GM04503 (cell line): ENCODE measurements at regions not wholly inside any gene's neighbourhood (a gene's known extent, or its start where the extent isn't known, plus 50 kb on each side); places are given as distances from the start of the nearest gene placed in this dataset.
A peak's percentile ranks its signal among the peaks of the same experiment; 100 is the strongest.
"Not testable (repeated sequence)": the region's sequence is repeated elsewhere in the genome, so short reads cannot be mapped to it uniquely, and the experiment has no call there.

Source experiments
- DNase-seq: peaks from one replicate; pipeline ENCODE4 v3.0.0-alpha.2; 2012; ENCODE audit warnings: low read depth

DNA sequence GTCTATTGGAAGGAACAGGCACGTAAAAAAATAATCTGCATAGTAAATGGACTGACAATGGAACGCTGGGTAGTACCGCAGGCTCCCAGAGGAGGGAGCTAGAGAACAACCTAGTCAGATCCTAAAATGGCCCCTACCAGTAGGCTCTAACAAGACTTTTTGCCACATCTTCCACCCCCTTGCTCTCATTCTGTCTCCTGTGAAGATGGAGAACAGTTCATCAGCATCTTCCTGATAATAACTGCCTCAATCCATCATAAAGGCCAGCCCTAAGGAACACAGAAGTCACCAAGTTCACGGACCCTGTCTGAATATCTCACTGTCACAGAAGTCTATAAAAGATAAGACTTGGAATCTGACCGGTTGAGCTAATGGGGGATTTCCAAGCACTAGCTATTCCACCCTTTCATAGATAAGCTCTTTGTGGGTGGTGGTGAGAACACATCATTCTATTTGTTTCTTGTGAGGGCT lies 133.4 kb downstream of the SLC1A3 start:
- peak; percentile 11 for DNase-seq

DNA sequence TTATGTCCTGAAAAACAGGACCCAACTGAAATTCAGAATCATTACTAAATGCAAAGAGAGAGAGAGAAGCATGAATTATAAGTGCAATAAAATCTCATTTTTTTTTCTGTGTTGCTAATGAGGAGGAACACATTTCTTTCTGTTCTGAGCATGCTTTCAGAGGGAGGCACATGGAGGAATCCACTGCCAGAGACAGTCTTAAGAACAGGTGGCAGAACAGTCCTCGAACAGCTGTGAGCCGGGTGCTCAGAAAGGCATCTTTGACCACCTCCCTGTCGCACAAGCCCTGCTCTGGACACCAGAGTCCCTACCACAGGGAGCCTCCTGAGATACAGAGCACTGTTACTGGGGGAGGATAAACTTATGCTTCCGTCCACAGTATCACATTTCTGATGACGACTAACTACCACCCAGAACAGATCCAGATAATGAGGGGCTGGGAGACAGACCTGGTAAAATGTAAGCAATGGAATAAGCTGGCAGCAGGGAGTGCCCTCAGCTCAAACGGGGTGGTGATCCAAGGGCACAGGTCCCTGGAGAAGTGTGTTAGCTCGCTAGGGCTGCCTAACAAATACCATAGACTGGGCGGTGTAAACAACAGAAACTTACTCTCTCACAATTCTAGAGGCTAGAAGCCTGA lies 134.0 kb downstream of the SLC1A3 start:
- DNase-seq, result no peak

DNA sequence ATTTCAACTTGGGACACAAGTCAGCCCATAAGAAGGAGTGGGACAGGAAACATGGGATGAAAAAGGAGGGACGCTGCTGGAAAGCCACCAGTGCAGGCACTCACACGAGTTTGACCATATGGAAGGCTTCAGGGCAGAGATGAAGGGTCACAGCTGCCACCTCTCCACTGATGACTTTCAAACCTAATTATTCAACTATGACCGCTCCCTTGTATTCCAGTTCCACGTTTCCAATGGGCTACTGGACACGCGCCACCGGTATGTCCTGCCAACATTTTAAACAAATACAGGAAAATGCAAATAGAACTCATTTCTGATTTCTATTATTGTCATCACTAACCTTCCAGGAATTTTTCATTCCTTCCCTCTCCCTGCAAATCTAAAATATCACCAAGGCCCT lies 134.7 kb downstream of the SLC1A3 start:
- no peak for DNase-seq

DNA sequence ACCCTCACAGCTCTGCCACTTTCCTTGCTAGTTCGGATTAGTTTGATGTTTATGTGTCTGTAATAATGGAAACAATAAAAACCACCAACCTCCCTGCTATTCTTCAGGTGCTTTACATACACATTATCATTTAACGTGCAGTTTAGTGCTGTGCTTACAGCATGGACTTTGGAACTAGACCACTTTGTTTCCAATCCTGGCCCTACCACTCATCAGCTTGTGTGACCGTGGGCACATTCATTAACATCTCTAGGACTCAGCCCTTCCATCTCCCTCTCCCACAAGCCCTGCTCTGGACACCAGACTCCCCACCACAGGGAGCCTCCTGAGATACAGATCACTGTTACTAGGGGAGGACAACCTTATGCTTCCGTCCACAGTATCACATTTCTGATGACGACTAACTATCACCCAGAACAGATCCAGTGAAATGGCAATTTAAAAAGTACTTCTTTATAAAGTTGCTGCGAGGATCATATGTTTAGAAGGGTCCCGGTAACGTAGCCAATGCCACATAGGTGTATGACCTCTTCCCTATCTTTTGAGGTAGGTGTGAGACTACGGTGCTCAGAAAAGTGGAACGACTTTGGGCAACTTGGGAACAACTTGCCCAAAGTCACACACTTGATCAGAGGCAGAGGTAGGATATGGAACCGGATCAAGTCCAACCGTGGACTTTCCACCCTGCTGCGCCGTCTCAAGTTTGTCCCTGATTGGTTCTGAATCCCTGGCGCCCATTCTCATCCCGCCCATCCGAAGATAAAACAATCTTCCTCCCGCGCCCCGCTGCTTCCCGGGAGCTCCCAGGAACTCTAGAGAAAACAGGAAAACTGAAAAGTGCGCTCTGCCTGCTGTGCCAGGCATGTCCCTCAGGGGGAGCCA lies 132.4 kb upstream of the NIPBL start:
- DNase-seq, result peak; percentile 22

DNA sequence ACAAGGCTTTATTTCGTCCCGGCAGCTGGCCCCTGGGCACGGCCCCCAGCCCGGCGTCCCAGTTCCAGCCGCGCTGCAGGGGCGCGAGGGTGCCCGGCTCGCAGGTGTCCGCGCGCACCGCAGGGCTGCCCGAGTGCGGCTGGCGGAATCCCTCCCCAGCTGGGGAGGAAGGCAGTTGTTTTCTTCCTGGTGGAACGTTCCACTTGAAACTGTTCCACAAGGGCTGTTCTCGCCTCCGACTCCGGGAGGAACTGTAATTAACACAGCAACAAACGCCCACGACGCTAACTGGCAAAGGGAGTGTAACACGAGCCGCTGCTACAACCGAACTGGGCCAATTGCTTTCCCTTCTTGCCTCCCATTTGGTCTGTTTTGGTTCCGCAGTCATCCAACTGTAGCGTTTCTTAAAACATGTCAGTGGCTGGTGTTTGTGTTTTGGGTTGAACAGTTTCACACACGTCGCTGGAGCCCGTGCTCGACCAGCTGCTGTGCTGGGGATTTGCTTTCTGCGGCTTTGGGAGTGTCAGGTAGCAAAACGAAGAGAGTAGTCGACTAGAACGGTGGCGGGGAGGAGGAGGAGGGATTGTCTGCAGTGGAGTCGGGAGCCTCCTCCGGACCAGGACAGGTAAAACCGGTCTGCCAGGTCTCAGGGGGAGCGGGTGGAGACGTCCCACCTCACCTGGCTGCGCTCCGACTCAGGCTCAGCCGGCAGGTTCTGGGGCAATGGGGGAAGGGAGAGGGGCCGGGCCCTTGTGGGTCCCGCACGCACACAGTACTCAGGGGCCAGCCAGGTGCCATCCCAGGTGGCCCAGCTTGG lies 131.6 kb upstream of the NIPBL start:
- peak; percentile 5 for DNase-seq

DNA sequence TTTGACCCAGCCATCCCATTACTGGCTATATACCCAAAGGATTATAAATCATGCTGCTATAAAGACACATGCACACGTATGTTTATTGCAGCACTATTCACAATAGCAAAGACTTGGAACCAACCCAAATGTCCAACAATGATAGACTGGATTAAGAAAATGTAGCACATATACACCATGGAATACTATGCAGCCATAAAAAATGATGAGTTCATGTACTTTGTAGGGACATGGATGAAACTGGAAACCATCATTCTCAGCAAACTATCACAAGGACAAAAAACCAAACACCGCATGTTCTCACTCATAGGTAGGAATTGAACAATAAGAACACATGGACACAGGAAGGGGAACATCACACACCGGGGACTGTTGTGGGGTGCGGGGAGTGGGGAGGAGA lies 128.8 kb upstream of the NIPBL start:
- not testable (repeated sequence) for DNase-seq

DNA sequence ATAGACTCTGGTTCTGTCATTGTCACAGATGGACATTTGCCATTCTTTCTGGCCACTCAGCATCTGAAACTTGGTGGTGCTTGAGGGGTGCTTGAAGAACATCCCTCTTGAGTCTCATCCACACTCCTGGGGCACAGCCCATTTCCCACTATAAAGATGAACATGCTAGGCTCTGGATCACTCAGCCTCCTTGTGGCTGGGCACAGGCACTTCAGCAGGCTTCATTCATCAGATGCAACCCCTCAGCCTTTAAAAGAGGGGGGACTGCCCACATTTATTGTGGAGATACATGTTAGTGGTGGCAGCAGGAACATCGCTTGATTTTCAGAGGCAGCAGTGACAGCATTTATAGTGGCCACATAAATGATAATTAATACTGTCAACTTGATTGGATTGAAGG lies 124.7 kb upstream of the NIPBL start:
- DNase-seq, result no peak

DNA sequence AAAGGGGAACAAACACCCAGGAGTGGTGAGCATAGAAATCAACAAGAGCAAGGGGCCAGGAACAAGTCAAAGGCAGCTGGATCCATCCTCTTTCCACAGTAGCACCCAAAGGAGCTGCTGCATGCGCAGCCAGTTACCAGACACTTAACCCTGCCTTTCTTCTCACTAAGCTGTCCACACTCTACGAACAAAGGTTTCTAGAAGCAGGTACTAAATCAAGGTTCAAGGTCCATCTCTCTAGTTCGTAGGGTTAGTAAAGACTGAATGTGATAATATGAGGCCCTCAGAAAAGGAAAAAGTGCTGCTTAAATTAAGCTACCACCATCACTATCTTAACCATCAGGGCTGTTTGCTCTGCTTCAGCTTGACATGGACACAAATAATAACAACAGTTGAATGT lies 121.2 kb upstream of the NIPBL start:
- DNase-seq, result no peak

DNA sequence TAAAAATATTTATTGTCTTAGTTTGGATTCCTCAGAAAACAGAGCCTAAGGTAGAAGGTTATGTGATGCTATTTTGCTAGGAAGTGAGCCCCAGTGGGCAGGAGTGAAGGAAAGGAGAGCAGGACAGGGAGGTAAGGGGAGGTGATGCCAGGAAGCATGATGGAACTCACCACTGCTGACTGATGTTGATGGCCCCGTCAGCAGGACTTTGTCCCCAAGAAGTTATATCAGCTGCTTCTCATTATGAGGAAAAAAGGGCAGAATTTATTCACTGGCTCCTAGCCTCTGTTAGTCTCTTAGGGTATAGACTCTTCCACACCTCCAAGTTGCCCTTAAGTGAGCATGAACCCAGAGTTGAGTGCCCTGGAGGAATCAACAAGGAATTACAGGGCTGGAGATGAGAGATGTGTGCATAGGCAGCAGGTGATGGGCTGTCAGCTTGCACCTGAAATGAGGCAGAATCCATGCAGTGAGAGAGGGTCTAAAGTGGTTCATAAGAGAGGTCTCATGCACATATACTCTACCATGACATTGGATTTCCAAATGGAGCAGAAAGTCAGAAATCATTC lies 120.6 kb upstream of the NIPBL start:
- no peak for DNase-seq

DNA sequence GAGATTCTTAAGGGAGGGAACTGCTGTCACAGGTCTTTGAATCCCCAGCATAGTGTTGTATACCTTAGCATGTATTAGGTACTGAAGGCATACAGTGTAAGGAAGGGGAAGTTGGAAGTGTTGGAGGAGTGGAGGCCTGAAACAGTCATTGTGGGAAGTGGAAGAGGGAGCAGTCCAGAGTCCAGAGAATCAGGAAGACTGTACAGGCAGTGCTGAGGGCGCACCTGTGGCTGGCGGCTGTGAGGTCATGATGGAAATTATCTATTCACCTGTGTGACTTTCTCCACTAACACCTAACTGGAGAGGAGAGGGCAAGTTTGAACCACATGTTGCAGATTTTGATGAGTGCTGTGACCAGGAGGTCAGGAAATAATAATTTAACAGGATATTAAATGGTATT lies 119.7 kb upstream of the NIPBL start:
- no peak for DNase-seq

DNA sequence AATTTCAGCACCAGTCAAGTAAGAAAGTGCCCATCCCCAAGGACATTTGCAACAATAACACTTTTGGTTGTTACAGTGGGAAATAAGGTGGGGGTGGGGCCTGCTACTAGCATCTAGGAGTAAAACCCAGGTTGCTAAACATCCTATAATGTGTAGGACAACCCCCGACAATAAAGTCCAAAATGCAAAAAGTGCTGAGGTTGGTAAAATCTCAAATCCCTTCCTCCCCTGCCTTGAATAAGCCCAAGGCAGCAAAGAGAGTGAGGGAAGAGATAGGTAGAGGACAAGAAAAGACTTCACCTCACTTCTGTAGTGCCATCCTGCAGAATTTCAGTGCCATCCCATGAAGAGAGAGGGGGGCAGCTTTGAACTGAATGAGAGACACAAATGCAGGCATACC lies 117.5 kb upstream of the NIPBL start:
- no peak for DNase-seq

DNA sequence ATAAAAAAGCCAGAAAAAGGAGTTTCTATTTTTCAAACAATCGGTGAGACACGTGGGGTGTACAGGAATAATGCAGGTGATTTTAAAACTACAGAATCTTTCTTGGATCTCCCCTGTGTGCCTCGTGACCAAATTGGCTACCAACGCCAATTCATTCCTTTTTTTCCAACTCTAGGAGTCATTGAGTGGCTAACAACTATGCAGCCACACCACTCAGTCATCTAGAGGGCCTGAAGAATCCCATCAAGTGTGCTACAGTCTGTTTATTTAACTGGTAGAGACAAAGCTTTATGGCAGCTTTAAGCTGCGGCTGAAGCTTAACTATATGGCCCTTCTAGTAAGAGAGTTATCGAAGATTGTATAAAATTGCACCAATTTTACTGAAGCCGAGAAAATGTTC lies 113.1 kb upstream of the NIPBL start:
- no peak for DNase-seq

DNA sequence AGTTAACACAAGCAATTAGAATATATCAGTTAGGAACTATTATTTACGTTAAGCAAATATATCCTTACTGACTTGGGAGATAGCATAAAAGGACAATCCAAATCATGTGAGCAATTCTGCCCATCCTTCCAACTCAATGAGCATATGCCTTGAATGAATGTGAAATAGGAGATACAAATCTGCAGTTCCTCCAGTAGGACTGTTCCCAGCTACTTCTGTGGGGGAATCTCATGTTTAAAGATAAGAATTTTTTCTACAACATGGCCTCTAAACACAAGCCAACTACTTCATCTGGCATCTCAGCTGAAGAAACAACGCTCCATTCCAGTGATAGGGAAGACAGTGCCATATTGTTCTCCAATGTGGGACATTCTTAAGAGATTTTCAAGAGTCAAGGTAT lies 110.7 kb upstream of the NIPBL start:
- DNase-seq, result no peak

DNA sequence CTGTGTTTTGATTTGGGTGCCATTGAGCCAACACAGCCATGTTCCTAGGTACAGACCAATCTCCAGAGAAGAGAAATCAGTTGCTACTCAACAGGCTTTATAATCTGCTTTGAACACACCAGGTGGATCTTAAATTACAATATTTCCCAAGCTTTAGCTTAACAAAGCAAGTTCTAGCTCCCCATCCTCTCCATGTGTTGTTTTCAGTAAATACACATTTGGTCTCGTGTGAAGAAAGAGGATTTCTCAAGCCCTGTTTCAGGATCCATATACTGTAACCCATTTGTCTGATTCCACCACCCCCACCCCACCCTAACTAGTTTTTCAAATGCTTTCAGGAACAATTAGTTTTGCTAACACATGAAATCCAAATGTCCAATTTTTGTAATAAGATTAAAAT lies 109.6 kb upstream of the NIPBL start:
- DNase-seq, result no peak

DNA sequence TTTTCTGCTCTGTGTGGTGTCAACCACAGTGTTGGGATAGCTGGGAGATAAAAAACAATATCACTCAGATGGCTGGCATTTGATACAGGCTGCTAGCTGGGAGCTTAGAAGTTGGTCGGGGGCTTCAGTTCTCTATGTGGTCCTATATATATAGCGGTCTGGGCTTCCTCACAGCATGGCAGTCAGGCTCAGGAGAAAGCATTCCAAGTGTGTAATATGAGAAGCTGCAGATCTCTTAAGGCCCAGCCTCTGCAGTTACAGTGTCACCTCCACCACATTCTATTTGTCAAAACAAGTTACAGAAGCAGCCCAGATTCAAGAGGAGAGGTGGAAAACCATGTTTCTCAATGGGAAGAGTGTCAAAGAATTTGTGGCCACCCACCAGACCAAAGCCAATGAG lies 108.1 kb upstream of the NIPBL start:
- no peak for DNase-seq

DNA sequence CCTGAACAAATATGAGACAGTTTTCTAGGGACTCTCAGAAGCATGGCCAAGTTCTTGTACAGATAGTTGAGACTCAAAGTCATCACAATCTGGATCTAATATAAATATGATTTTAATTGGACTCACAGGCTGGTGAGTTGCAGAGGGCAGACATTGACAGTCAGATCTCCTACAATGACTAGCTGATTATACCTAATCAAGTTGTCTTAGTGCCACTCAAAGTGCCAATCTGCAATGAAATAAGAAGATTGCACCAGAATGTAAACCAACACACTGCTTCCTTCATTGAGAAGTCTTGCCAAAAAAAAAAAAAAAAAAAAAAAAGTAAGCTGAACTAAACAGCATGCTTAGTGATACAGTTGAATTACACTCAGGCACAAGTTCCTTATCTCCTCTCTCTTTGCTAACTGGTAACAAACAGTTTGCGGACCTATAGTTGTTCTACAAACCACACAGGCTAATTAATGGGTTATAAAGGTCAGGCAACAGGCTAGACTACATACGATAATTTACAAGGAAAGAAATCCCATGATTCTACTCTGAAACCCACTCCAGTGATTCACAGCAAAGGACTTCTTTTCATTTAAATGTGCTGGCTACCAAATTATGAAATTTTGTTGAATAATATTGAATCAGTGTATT lies 107.3 kb upstream of the NIPBL start:
- DNase-seq, result no peak

DNA sequence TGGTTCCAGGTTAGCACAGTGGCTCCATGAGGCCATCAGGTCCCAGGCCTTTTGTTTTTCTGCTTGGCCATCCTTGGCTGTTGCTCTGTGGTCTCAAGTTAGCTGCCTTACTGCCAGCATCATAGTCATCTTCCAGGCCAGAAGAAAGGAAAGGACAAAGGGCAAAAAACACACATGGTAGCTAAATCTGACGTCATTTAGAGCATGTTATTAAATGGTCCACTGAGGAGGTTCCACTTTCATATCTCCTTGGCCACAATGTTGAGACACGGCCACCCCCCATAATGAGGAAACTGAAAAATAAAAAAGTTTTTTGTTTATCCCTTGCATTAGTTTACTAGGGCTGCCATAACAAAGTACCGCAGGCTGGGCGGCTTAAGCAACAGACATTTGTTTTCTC lies 106.4 kb upstream of the NIPBL start:
- no peak for DNase-seq

DNA sequence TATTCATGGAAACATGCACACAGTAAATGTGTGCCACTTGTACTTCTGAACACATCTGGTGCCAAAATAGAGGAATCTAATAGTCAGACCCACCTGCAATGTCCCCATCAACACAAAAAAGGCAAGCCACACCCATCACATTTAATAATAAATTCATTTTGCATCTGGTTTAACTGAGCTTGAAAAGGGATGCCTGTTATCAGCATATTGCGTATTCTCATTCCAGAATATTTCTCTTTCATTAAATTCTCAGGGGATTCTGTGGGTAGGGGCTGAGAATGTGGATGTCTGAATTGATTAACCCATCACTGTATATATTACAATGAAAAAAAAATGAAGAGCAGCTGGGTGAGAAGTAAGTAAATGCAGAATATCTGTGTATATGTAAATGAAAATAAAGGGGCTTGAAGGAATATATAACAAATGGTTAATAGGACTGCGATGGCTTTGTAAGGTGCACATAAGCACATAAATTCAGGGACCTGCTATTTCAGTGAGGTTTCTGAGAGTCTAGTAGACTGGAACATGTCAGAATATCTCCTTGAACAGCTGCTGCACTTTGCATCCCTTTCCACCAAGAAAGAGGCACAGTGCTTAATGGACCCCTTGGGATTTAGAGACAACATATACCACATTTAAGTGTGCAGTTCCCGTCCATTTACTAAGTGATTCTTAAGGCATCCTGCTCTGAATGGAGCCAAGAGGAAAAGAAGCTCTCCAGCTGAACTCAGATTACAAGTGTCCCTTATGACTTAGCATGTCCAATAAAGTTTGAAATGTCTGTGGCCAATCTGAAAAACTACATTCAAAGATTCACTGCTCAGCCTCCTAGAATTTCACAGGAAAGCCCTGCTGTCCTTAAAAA lies 104.1 kb upstream of the NIPBL start:
- DNase-seq, result no peak

DNA sequence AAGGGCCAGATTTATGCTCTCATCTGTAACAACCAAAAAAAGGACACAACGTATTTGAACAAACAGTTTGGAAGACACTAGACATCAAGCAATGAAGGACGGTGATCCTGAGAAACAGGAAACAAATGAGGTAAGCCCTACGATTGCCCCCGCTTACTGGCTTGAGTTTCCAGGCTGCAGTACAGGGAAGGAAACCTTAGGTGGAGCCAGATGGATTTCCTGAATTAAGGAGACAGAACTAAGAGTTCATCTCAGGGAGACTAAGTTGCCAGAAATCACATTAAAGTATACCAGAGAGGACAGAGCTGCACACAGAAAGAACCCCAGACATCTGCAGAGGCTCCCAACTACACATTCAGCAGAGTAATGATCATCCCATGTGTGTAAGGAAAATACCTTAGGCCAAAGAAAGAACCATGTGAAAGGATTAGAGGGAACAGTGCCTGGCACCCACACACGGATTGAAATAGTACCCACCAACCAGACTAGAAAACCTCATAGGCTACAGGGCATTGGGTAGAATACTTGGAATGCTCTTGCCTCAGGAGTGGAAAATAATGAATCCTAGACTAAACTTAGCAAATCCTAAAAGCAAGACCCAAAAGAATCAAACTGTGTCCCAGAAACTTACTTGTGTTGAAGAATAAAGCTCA lies 99.3 kb upstream of the NIPBL start:
- DNase-seq, result no peak

DNA sequence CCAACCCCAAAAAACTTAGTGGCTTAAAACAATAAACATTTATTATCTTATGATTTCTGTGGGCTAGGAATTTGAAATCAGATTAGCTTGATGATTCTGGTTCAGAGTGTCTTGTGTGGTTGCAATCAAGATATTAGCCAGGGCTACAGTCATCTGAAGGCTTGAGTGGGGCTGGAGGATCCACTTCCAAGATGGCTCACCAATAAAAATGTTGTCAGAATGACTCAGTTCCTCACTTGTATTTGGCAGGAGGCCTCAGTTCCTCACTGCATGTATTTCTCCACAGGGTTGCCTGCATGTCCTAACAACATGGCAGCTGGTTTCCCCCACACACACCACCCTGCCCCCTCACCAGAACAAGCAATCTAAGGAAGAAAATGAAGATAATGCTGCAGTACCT lies 98.2 kb upstream of the NIPBL start:
- no peak for DNase-seq
